Keratinocyte (primary cell): ENCODE measurements at regions not wholly inside any gene's neighbourhood (a gene's known extent, or its start where the extent isn't known, plus 50 kb on each side); places are given as distances from the start of the nearest gene placed in this dataset.
"Not testable (repeated sequence)": the region's sequence is repeated elsewhere in the genome, so short reads cannot be mapped to it uniquely, and the experiment has no call there.

Experiments
- DNase-seq: peaks from one replicate; pipeline ENCODE4 v3.0.0-alpha.2; 2011; ENCODE audit warnings: low read depth, missing footprints, low spot score
- FAIRE-seq: peaks from 2 replicates; lab custom pipeline; 2011; peaks lifted over from hg19 to GRCh38; lab: Jason Lieb, UNC
- H2AFZ ChIP-seq: 2 replicates; pipeline ENCODE4 v1.6.0; 2012; ENCODE audit warnings: low read length, control low read depth, inconsistent platforms; ENCODE audit not compliant: control insufficient read depth
- H3K27ac ChIP-seq: 2 replicates; pipeline ENCODE4 v1.5.1; 2011; ENCODE audit warnings: low read length; ENCODE audit not compliant: control insufficient read depth, insufficient read depth
- H3K27me3 ChIP-seq: 3 replicates; pipeline ENCODE4 v1.6.0; 2011; ENCODE audit warnings: low read length; ENCODE audit not compliant: control insufficient read depth, insufficient read depth; ENCODE audit errors: extremely low read depth
- H3K36me3 ChIP-seq, 2 experiments: 2 replicates in 1 of 2; 3 replicates in 1 of 2; pipeline ENCODE4 v1.5.1; 2011; ENCODE audit warnings: low read length in 2 of 2, mild to moderate bottlenecking in 1 of 2; ENCODE audit not compliant: control insufficient read depth in 2 of 2, insufficient read depth in 2 of 2; ENCODE audit errors: extremely low read depth in 1 of 2
- H3K4me1 ChIP-seq: 3 replicates; pipeline ENCODE4 v1.5.1; 2011; ENCODE audit warnings: low read length; ENCODE audit not compliant: control insufficient read depth, insufficient read depth; ENCODE audit errors: extremely low read depth
- H3K4me2 ChIP-seq: 3 replicates; pipeline ENCODE4 v1.6.0; 2011; ENCODE audit warnings: low read depth, low read length; ENCODE audit not compliant: control insufficient read depth, insufficient read depth; ENCODE audit errors: extremely low read depth
- H3K4me3 ChIP-seq, 3 experiments: fragments of 200-600 bp in 1 of 3; sonication (generic) in 1 of 3; 2 replicates in 2 of 3; 3 replicates in 1 of 3; pipeline ENCODE4 v1.5.1; 2011 to 2016; ENCODE audit warnings: low read length in 3 of 3, mild to moderate bottlenecking in 3 of 3, control low read depth in 2 of 3, inconsistent platforms in 1 of 3, low read depth in 1 of 3, mixed read lengths in 1 of 3, mixed run types in 1 of 3, moderate library complexity in 1 of 3; ENCODE audit not compliant: control insufficient read depth in 2 of 3, insufficient read depth in 2 of 3; ENCODE audit errors: extremely low read depth in 1 of 3
- H3K79me2 ChIP-seq: 2 replicates; pipeline ENCODE4 v1.6.0; 2012; ENCODE audit warnings: low read length; ENCODE audit not compliant: control insufficient read depth, insufficient read depth
- H3K9ac ChIP-seq: 3 replicates; pipeline ENCODE4 v1.6.0; 2011; ENCODE audit warnings: low read length; ENCODE audit not compliant: control insufficient read depth, insufficient read depth; ENCODE audit errors: extremely low read depth
- H3K9me1 ChIP-seq: 3 replicates; pipeline ENCODE4 v1.6.0; 2011; ENCODE audit warnings: low read length; ENCODE audit not compliant: control insufficient read depth, insufficient read depth; ENCODE audit errors: extremely low read depth
- H3K9me3 ChIP-seq: 2 replicates; pipeline ENCODE4 v1.5.1; 2012; ENCODE audit warnings: low read depth, low read length; ENCODE audit not compliant: control insufficient read depth
- H4K20me1 ChIP-seq: 3 replicates; pipeline ENCODE4 v1.6.0; 2011; ENCODE audit warnings: low read length; ENCODE audit not compliant: control insufficient read depth, insufficient read depth; ENCODE audit errors: extremely low read depth
- EZH2 ChIP-seq: IDR thresholded peaks from one replicate; pipeline ENCODE4 v1.6.1; 2012; ENCODE audit warnings: inconsistent platforms, mild to moderate bottlenecking, low read length, moderate library complexity
- dilution Hi-C: fragments of 300-500 bp; cut with MboI; formaldehyde crosslinking; loops from one replicate; pipeline ENCODE4 v1.7.0; 2020; ENCODE audit warnings: low sequenced_read_pairs; ENCODE audit not compliant: extremely low pct_ligation_motif_present
- TF ChIP-seq, protein P1 (sequence below), 3 experiments: IDR thresholded peaks in 1 of 3; conservative IDR thresholded peaks in 1 of 3; optimal IDR thresholded peaks in 1 of 3; 2 replicates in 2 of 3; 3 replicates in 1 of 3; pipeline versions ENCODE3 to v1.5.1; 2011; ENCODE audit warnings: low read length in 3 of 3, mild to moderate bottlenecking in 3 of 3, moderate library complexity in 2 of 3, control low read depth in 1 of 3, inconsistent platforms in 1 of 3; ENCODE audit not compliant: insufficient read depth in 2 of 3; ENCODE audit errors: extremely low read depth in 1 of 3

DNA sequence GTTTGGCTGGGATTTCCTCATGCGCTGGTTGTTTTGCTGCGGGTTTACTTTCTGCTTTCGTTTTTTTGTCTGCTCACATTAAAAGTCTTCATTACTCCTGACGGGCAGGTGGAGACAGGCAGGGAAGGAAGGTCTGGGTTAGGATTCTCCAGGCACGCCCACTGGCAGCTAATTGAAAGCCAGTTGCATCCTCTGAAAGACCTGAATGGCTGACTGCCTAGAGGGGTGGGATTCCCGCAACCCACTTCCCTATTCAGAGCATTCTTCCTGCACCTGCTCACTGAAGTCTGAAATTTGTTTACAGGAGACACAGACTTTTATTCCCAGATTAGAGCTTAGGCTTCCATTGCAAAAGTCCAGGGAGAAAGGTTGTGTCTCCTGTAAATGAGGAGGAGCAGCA lies 172.0 kb downstream of the UQCRFS1 start:
- Histone ChIP-seq H3K4me1 (no peaks in the 10 kb centered on the region), H2AFZ (no peak overlapping the region), H3K4me3 (no peak overlapping the region), H3K4me2 (no peak overlapping the region), H3K9me1 (no peaks in the 10 kb centered on the region), H3K36me3 (no peaks in the 10 kb centered on the region), H3K9me3 (peaks cover 3% of the 10 kb centered on the region), H4K20me1 (no peaks in the 10 kb centered on the region), H3K79me2 (no peaks in the 10 kb centered on the region), H3K9ac (no peak overlapping the region), H3K27me3 (no peaks in the 10 kb centered on the region), H3K27ac (no peak overlapping the region)
- DNase-seq (no peak), FAIRE-seq (no peak)
- dilution Hi-C loops: no loop called here
- TF ChIP-seq, protein P1, sequence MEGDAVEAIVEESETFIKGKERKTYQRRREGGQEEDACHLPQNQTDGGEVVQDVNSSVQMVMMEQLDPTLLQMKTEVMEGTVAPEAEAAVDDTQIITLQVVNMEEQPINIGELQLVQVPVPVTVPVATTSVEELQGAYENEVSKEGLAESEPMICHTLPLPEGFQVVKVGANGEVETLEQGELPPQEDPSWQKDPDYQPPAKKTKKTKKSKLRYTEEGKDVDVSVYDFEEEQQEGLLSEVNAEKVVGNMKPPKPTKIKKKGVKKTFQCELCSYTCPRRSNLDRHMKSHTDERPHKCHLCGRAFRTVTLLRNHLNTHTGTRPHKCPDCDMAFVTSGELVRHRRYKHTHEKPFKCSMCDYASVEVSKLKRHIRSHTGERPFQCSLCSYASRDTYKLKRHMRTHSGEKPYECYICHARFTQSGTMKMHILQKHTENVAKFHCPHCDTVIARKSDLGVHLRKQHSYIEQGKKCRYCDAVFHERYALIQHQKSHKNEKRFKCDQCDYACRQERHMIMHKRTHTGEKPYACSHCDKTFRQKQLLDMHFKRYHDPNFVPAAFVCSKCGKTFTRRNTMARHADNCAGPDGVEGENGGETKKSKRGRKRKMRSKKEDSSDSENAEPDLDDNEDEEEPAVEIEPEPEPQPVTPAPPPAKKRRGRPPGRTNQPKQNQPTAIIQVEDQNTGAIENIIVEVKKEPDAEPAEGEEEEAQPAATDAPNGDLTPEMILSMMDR (optimal IDR thresholded peaks at IDR 0.05 in 1 of 3, IDR thresholded peaks at IDR 0.05 in 1 of 3, conservative IDR thresholded peaks at IDR 0.05 in 1 of 3; ENCODE audit: extremely low read depth in 1 of 3, insufficient read depth in 2 of 3, low read length in 3 of 3): no peak
- no peak for TF ChIP-seq EZH2

DNA sequence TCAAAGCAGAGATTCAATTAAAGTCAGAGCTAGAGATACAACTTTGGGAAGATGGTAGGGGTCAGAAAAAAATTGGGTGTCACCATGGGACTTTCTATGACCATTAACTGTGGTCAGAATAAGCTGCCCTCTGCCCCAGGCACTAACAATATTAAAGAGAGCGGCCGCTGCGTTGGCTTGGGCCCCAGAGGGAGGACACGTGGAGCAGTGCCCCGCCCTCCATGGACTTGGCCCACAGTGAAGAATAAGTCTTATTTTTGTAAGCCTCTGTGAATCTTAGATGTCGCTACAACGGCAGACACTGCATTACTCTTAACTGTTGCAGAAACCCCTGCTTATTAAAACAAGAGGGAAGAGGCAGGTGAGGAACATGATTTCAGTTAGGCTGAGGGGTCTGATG lies 172.7 kb downstream of the UQCRFS1 start:
- H3K4me3 ChIP-seq: no peak overlapping the region
- H3K4me2 ChIP-seq: no peak overlapping the region
- H4K20me1 ChIP-seq: no peaks in the 10 kb centered on the region
- H3K9ac ChIP-seq: no peak overlapping the region
- H2AFZ ChIP-seq: no peak overlapping the region
- H3K79me2 ChIP-seq: no peaks in the 10 kb centered on the region
- TF ChIP-seq, protein P1 (optimal IDR thresholded peaks at IDR 0.05 in 1 of 3, IDR thresholded peaks at IDR 0.05 in 1 of 3, conservative IDR thresholded peaks at IDR 0.05 in 1 of 3; ENCODE audit: extremely low read depth in 1 of 3, insufficient read depth in 2 of 3, low read length in 3 of 3): no peak
- H3K36me3 ChIP-seq: no peaks in the 10 kb centered on the region
- H3K4me1 ChIP-seq: no peaks in the 10 kb centered on the region
- dilution Hi-C loops: no loop called here
- no peak for FAIRE-seq
- H3K27me3 ChIP-seq: no peaks in the 10 kb centered on the region
- no peaks in the 10 kb centered on the region for H3K9me1 ChIP-seq
- H3K27ac ChIP-seq: no peak overlapping the region
- no peak for DNase-seq
- H3K9me3 ChIP-seq: peaks cover 3% of the 10 kb centered on the region

DNA sequence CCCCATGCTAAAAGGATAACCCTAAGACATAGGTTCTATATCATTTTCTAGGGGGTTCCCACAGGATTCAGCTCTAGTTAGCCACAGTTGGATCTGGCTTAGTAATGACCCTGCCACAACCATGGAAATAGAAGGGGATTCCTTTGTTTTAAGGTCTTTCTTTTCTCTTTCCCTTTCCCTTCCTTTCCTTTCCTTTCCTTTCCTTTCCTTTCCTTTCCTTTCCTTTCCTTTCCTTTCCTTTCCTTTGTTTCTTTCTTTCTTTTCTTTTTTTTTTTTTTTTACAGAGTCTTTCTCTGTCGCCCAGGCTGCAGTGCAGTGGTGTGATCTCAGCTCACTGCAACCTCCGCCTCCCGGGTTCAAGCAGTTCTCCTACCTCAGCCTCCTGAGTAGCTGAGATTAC lies 173.9 kb downstream of the UQCRFS1 start:
- H3K9me3 ChIP-seq, H3K9ac ChIP-seq, H3K4me3 ChIP-seq, FAIRE-seq, H3K27me3 ChIP-seq, H3K27ac ChIP-seq, dilution Hi-C loops, H3K4me2 ChIP-seq, H3K36me3 ChIP-seq, H2AFZ ChIP-seq, DNase-seq, H3K9me1 ChIP-seq, H3K79me2 ChIP-seq, H3K4me1 ChIP-seq, H4K20me1 ChIP-seq: not testable (repeated sequence)
